Mucosa of gallbladder (tissue), 1 donor: ENCODE measurements at regions not wholly inside any gene's neighbourhood (a gene's known extent, or its start where the extent isn't known, plus 50 kb on each side); places are given as distances from the start of the nearest gene placed in this dataset.
A peak's percentile ranks its signal among the peaks of the same experiment; 100 is the strongest.

Experiments used
- DNase-seq: peaks from one replicate; pipeline ENCODE4 v3.0.0-alpha.2; 2020; ENCODE audit warnings: low spot score
- donor health status: DM: no; HTN: no; CAD: no.

- no peak for DNase-seq
These were observed 416.7 kb upstream of the PDE3A start for GRCh38 chr12:19951664-19952063.

- no peak for DNase-seq
These were observed 414.6 kb upstream of the PDE3A start for GRCh38 chr12:19953734-19954133.

- DNase-seq = no peak
These were observed 414.2 kb upstream of the PDE3A start for GRCh38 chr12:19954163-19954562.

DNA sequence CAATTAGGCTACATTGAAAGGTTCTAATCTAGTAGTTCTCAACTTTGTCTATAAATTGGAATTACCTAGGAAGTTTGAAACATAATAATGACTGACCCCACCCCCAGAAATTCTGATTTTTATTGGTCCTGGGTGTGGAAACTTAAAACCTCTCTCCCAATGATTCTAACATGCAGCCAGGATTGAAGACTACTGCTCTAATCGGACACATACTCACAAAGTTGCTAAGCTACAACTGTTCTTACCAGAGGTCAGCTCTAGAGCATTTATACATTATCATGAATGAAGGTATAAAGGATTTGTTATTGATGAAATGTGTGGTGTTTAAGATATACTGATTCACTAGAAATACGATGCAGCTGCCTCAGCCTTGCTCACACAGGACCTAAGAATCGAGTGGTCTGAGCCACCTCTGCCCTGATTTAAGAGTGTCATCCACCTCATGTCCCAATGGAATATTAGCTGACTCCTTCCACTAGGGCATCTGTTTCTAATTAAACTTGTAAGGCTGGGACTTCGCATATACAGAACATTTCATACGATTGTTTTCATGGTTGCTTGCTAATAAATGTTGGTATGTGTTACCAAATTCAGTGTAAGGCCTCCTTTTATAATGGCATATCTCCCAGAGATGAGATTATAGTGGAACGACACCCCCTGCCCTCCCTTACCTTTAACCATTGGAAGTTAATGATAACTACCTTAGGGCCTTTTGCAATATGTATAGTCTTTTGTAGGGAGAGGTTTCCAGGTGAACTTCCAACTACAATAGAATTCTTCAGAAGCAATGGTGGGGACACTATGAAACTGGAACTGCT, 410.8 kb upstream of the PDE3A start:
- DNase-seq = no peak

DNA sequence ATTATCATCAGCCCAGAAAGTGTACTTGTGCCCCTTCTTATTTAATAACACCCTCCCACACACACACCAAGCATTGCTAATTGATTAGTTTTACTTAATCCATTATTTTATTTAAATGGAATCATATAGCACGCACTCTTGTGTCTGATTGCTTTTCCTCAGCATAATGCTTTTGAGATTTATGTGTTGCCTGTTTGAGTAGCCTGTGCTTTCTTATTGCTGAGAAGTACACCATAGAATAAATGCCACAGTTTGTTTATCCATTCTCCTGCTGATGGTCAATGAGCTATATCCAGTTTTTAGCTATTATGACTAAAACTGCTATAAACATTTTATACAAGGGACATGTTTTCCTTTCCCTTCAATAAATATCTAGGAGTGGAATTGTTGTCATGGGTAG, 409.9 kb upstream of the PDE3A start:
- DNase-seq = no peak

GRCh38 chr12:19959353-19959752, 409.0 kb upstream of the PDE3A start:
- no peak for DNase-seq

GRCh38 chr12:19960527-19960926, 407.8 kb upstream of the PDE3A start:
- no peak for DNase-seq

DNA sequence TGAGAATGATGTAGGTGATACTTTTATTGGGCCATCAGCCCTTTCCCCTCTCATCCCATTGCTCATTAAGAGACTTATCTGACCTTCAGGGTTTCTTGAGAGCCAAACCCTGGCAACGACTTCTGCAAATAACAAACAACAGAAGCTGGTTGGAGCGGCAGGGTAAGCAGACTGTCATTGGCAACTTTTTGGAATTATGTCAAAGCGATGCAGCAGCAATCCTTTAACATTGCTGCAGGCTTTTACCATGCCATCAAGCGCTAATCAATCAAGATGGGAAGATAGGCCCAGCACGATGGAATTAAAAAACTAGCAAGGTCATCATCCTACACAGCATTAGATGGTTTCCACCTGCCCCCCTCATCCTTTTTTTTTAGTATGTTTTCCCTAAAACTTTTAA, 406.1 kb upstream of the PDE3A start:
- DNase-seq = no peak

- no peak for DNase-seq
These were observed 404.4 kb upstream of the PDE3A start for GRCh38 chr12:19963972-19964371.

- DNase-seq = no peak
These were observed 403.8 kb upstream of the PDE3A start for GRCh38 chr12:19964549-19964948.

- DNase-seq = no peak
These were observed 402.9 kb upstream of the PDE3A start for GRCh38 chr12:19965196-19966038.

DNA sequence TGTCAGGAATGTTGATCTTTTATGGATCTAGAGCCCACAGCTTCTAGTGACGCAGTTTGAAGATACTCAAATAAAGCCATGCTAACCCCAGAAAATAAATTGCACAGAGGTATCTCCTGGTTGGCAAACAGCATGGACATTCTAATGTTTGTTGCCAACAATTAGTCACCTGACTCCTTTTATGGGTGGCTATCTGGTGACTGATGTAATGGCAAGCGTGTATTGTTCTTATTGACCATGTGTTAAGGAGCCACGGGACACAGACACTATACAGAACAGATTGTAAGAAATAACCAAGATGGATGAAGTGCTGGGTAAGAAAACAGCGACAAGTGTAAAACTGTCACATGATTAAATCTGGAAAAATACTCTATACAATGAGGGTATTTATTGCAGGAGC, 401.3 kb upstream of the PDE3A start:
- no peak for DNase-seq

DNA sequence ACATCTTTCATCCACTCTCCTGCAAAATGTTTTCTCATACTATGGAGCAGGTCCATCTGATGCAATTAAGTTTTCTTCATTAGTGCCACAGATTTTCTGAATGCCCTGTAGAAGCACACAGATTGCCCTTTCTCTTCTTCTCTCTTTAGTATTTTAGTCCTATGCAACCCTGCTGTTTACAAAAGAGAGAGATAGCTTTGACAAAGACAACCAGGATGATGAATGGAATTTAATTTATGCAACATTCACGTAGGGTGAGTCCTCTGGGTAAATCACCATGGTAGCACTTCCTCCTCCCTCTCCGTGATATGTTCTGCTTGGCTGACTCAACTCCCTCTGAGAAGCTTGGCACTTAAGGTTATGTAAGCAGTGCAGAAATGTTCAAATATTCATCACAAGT, 400.9 kb upstream of the PDE3A start:
- peak; percentile 56 for DNase-seq

DNA sequence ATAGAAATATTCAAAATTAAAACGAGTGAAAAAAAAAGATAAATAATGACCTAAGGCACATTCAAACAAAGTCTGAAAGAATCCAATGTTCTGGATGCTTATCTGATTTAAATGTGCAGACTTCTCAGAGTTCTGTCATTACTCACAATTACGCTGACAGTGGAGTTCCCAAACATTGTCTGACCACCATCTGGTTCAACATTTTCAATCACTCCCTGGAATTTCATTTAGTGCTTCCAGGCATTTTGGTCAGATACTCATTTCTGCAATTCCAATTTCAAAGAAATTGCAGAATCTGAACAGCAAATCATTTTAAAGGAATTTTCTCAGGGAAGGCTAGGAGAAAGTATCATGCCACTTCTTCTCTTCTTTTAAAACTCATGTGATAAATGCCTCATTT, 398.2 kb upstream of the PDE3A start:
- DNase-seq = no peak

GRCh38 chr12:19970821-19971220, 397.5 kb upstream of the PDE3A start:
- no peak for DNase-seq

- DNase-seq = peak; percentile 72
These were observed 396.7 kb upstream of the PDE3A start for GRCh38 chr12:19971361-19972280.

GRCh38 chr12:19972325-19973288, 395.7 kb upstream of the PDE3A start:
- no peak for DNase-seq

DNA sequence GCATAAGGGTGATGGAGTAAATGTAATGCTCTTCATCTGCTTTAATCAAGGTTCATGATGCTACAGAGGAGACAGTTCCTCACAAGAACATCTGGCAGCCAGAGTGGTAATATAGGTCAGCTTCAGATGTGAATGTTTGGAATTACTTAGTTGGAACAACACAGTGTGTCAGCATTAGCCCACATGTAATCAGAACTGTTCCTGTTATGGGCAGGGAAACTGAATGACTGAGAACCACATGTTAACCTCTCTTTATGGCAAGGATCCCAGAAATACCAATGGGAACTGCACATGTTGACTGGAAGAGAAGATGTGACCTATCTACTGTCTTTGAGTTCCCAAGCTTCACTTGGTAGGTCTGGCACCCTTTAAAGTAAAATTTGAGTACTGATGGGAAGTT, 390.1 kb upstream of the PDE3A start:
- DNase-seq = no peak

DNA sequence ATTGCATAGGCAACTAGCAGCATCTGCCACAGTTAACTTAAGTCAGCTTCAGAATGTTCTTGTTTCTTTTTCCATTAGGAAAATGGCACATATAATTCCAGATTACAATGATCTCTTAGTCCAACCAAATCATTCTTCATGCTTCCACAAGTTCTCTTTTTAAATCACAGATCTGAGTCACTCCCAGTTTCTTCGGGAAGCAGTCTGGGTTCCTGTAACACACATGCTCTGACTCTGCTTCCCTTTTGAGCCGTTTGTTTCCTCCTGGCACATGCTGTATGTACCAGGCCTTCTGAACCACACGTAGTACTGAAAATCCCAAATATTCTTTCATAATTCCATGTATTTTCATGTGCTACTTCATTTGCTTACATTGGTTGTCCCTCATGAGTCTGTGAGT, 388.8 kb upstream of the PDE3A start:
- DNase-seq = no peak

- no peak for DNase-seq
These were observed 386.4 kb upstream of the PDE3A start for GRCh38 chr12:19981944-19982343.

DNA sequence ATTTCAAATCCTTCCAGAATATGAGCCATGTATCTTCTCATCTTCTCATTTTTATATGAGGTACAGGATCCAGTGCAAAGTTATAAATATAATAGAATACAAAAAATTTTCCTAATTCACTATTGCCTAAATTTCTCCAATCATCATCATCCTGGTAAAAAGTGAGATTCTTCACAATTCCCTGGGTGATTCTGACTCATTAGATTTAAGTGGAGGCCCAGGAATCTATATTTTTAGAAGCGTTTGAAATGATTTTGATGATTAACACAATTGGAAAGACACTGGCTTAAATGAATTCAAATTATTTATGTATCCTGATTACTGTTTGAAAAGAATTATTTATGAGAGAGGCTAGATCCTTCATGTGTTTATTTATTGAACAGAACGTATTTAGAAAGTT, 380.3 kb upstream of the PDE3A start:
- no peak for DNase-seq
